ENCODE measurements at regions not wholly inside any gene's neighbourhood (a gene's known extent, or its start where the extent isn't known, plus 50 kb on each side); places are given as distances from the start of the nearest gene placed in this dataset.

GRCh38 chr11:98566978-98567377, 453.8 kb upstream of the CNTN5 start:
- Histone ChIP-seq H3K9me3 (ENCODE audit: control extremely low read depth in 1 of 3, control insufficient read depth in 2 of 3, insufficient read depth in 1 of 3, low read length in 2 of 3) (peaks cover 0 to 5% (median 0%) of the 10 kb centered on the region in 3 donors), H3K4me3 (ENCODE audit: control extremely low read depth in 1 of 5, extremely low read depth in 1 of 5, insufficient read depth in 1 of 5, low read depth in 2 of 5, low read length in 4 of 5) (no peak overlapping the region), H3K4me2 (replicated peaks; ENCODE audit: low read depth, low read length, poor library complexity, severe bottlenecking) (no peak overlapping the region), H3K27ac (ENCODE audit: low read length in 2 of 2) (no peak overlapping the region), H3K27me3 (replicated peaks in 1 of 4; ENCODE audit: control extremely low read depth in 1 of 4, control insufficient read depth in 3 of 4, insufficient read depth in 4 of 4, low read length in 3 of 4) (no peaks in the 10 kb centered on the region), H3K79me2 (ENCODE audit: control insufficient read depth, insufficient read depth, low read length) (no peaks in the 10 kb centered on the region), H3K36me3 (replicated peaks in 1 of 2; ENCODE audit: control extremely low read depth in 1 of 2, control insufficient read depth in 1 of 2, extremely low read depth in 1 of 2, insufficient read depth in 2 of 2, low read length in 1 of 2) (no peaks in the 10 kb centered on the region), H2AFZ (ENCODE audit: insufficient read depth, low read depth, low read length, poor library complexity, severe bottlenecking) (no peak overlapping the region), H3K4me1 (ENCODE audit: control insufficient read depth in 2 of 2, insufficient read depth in 2 of 2, low read length in 2 of 2) (no peaks in the 10 kb centered on the region), H4K20me1 (ENCODE audit: control insufficient read depth, insufficient read depth, low read length, poor library complexity, severe bottlenecking) (no peaks in the 10 kb centered on the region), H3K9ac (ENCODE audit: low read length) (no peak overlapping the region)
- TF ChIP-seq, protein P1, sequence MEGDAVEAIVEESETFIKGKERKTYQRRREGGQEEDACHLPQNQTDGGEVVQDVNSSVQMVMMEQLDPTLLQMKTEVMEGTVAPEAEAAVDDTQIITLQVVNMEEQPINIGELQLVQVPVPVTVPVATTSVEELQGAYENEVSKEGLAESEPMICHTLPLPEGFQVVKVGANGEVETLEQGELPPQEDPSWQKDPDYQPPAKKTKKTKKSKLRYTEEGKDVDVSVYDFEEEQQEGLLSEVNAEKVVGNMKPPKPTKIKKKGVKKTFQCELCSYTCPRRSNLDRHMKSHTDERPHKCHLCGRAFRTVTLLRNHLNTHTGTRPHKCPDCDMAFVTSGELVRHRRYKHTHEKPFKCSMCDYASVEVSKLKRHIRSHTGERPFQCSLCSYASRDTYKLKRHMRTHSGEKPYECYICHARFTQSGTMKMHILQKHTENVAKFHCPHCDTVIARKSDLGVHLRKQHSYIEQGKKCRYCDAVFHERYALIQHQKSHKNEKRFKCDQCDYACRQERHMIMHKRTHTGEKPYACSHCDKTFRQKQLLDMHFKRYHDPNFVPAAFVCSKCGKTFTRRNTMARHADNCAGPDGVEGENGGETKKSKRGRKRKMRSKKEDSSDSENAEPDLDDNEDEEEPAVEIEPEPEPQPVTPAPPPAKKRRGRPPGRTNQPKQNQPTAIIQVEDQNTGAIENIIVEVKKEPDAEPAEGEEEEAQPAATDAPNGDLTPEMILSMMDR (IDR thresholded peaks at IDR 0.05), result no peak
- no peak for TF ChIP-seq EZH2 (IDR thresholded peaks at IDR 0.05; ENCODE audit: borderline replicate concordance, insufficient read depth, low read depth, low read length, poor library complexity, severe bottlenecking)
- H3K27ac Mint-ChIP-seq, result no peak overlapping the region
- intact Hi-C loops (cut with micrococcal nuclease), result no loop called here
- no peaks in the 10 kb centered on the region for H3K4me1 Mint-ChIP-seq
- CTCF ChIA-PET, result no interaction called here
- no peak for ATAC-seq (ENCODE audit: low read depth)
- H3K4me3 Mint-ChIP-seq, result no peak overlapping the region
- no peaks in the 10 kb centered on the region for H3K27me3 Mint-ChIP-seq
- POLR2A ChIA-PET, result no interaction called here
- WGBS (ENCODE audit: insufficient coverage), result 95% methylated on average over 25 of the region's 25 CpGs
- DNase-seq, result no peak
- peaks cover 2% of the 10 kb centered on the region for H3K9me3 Mint-ChIP-seq (ENCODE audit: insufficient read depth)

DNA sequence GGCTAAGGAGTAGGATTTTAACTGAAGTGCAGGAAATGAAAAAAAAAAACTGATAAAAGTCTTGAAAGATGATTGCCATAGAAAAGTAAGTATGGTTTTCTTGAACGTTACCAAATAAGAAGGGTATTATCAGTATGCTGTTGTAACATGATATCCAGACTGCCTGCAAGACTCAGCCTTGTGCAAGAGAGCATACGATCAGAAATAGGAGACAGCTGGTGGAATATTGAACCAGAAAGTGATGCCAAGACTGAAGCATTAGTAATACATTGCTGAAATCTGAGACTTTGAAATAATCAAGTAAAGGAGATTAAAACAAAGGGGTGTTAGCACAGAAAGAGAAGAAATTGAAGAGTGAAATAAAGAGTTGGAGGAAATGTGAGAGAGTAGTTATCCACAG, 452.7 kb upstream of the CNTN5 start:
- Mint-ChIP-seq H3K9me3 (ENCODE audit: insufficient read depth) (peaks cover 2% of the 10 kb centered on the region), H3K4me3 (no peak overlapping the region), H3K4me1 (no peaks in the 10 kb centered on the region), H3K27ac (no peak overlapping the region), H3K27me3 (no peaks in the 10 kb centered on the region)
- intact Hi-C loops (cut with micrococcal nuclease), result no loop called here
- H3K79me2 ChIP-seq (ENCODE audit: control insufficient read depth, insufficient read depth, low read length), result no peaks in the 10 kb centered on the region
- H3K36me3 ChIP-seq (replicated peaks in 1 of 2; ENCODE audit: control extremely low read depth in 1 of 2, control insufficient read depth in 1 of 2, extremely low read depth in 1 of 2, insufficient read depth in 2 of 2, low read length in 1 of 2), result no peaks in the 10 kb centered on the region
- no peak overlapping the region for H3K9ac ChIP-seq (ENCODE audit: low read length)
- ChIA-PET CTCF (no interaction called here), POLR2A (no interaction called here)
- WGBS (ENCODE audit: insufficient coverage), result 92% methylated on average over 2 of the region's 2 CpGs
- H3K27me3 ChIP-seq (replicated peaks in 1 of 4; ENCODE audit: control extremely low read depth in 1 of 4, control insufficient read depth in 3 of 4, insufficient read depth in 4 of 4, low read length in 3 of 4), result no peaks in the 10 kb centered on the region
- DNase-seq (no peak), ATAC-seq (ENCODE audit: low read depth) (no peak)
- no peak overlapping the region for H2AFZ ChIP-seq (ENCODE audit: insufficient read depth, low read depth, low read length, poor library complexity, severe bottlenecking)
- peaks cover 0 to 5% (median 0%) of the 10 kb centered on the region in 3 donors for H3K9me3 ChIP-seq (ENCODE audit: control extremely low read depth in 1 of 3, control insufficient read depth in 2 of 3, insufficient read depth in 1 of 3, low read length in 2 of 3)
- H3K4me2 ChIP-seq (replicated peaks; ENCODE audit: low read depth, low read length, poor library complexity, severe bottlenecking), result no peak overlapping the region
- no peak overlapping the region for H3K4me3 ChIP-seq (ENCODE audit: control extremely low read depth in 1 of 5, extremely low read depth in 1 of 5, insufficient read depth in 1 of 5, low read depth in 2 of 5, low read length in 4 of 5)
- TF ChIP-seq EZH2 (IDR thresholded peaks at IDR 0.05; ENCODE audit: borderline replicate concordance, insufficient read depth, low read depth, low read length, poor library complexity, severe bottlenecking), result no peak
- TF ChIP-seq, protein P1 (IDR thresholded peaks at IDR 0.05), result no peak
- no peaks in the 10 kb centered on the region for H3K4me1 ChIP-seq (ENCODE audit: control insufficient read depth in 2 of 2, insufficient read depth in 2 of 2, low read length in 2 of 2)
- no peaks in the 10 kb centered on the region for H4K20me1 ChIP-seq (ENCODE audit: control insufficient read depth, insufficient read depth, low read length, poor library complexity, severe bottlenecking)
- no peak overlapping the region for H3K27ac ChIP-seq (ENCODE audit: low read length in 2 of 2)
